OCI-M1 (cell line): ENCODE measurements at regions not wholly inside any gene's neighbourhood (a gene's known extent, or its start where the extent isn't known, plus 50 kb on each side); places are given as distances from the start of the nearest gene placed in this dataset.
A peak's percentile ranks its signal among the peaks of the same experiment; 100 is the strongest.

Experiments used
- DNase-seq: peaks from one replicate; lab custom pipeline; 2025; lab: John Stamatoyannopoulos, UW

DNA sequence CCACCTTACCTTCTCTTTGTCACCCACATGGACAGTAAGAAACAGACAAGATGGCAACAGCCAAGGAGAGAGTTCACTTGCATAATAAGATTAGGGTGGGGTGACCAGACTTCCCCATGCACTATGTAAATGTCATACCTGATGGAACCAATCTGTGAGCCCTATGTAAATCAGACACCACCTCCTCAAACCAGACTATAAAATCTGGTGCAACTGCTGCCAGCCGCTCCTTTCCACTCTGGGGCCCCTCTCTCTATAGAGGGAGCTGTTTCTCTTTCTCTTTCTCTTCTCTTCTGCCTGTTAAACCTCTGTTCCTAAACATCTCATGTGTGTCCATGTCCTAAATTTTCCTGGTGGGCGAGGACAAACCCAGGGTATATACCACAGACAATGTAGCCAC, 405.5 kb upstream of the CNTN4 start:
- DNase-seq: peak; percentile 69

DNA sequence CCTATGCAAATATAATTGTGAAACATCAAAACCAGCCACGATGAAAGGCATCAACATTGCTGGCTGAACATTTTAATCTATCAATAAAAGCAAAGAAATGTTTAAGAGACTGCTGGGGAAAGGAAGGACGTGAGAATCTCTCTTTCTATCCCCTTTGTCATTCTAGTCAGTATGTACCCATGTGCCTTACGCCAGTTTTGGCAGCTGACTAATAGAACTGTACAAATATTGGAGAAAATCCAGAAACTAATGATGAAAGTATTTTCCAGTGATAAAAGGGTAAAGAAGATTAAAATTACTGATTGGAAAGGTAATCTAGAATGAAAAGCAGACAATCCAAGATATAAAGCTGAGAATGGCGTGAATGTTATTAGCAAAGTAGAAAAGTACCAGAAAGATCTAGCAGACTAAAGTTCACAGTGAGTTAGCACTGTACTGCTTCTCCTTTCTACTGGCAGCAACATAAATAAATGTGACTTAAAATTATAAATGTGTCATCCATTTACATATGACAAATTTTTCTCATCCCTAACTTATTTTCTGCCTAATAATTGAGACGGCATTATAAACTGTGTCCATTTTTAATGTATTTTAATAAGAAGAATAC, 401.9 kb upstream of the CNTN4 start:
- DNase-seq: no peak

DNA sequence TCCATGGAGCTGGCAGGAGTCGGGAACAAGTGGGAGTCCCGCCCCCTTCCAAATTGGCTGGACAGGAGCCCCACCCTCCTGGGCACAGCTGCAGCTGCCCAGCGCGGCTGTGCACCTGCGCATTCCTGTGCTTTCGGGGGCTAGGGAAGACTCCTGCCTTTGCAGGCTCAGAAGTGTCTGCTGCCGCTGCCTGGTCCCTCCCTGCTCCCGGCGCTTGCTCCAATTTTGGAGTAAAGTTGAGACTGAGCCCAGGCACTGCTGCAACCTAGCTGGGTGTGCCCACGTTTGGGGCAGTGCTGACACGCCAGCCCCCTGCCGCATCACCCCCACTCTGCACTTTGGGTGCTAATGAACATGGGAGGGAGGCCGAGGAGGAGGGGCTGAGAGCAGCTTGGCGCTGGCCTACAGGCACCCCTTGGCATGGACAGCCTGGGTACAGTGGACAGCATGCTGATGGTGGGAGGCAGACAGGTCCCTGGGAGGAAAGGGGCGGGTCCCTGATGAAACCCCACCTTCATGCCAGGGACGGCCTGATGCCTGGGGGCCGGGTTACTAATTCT, 399.2 kb upstream of the CNTN4 start:
- no peak for DNase-seq

- DNase-seq: no peak
Measured at GRCh38 chr3:1700650-1701049, 398.0 kb upstream of the CNTN4 start.

DNA sequence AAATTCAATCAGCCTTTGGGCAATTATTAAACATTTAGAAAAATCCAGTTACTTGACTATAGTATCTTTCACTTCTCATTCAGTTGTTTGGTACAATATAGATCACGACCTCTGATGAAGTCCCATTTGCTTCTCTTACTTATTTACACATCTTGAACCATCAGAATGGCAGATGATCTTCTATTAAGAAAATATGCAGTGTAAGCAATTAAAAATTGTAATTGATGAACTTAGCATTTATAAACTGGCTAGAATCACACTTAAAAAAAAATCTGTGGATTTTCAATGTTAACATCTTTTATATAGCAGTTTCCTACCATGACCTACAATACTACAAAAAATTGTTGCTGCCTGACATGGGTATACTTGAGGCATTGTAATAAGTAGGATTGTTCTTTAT, 395.5 kb upstream of the CNTN4 start:
- DNase-seq: no peak

DNA sequence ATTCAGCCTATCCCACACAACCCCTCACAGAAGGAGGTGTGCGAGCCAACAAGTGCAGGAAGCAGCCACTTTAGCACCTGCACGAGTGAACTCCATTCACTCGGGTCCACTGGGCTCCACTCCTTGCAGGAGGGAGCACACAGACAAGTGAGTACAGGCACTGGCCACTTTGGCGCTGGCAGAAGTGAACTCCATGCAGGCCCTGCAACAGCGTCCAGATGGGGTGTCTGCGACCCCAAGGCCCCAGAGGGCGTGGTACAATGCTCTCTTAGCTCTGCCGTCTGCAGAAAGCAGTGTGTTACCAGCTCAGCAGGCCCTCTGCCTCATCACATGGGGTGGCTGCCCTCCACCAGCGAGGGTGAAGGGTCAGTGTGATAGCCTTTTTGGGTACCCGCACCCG, 388.0 kb upstream of the CNTN4 start:
- DNase-seq: no peak

DNA sequence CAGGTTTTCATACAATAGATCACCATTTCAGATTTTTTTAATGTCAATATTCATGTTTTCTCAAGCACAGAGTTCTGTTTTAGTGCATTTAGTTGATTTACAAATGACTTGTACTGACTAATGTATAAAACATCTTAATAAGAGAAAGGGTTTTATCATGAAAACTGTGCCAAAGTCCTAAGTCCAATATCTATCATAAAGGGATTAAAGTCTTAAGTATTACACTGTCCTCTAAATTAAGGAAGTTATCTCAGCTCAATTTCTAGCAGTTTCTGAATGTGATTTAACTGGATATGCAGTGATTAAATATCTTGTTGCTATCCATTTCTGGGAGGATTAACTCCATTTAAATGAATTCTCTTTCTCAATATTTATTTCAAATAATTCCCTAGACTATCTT, 381.1 kb upstream of the CNTN4 start:
- no peak for DNase-seq

DNA sequence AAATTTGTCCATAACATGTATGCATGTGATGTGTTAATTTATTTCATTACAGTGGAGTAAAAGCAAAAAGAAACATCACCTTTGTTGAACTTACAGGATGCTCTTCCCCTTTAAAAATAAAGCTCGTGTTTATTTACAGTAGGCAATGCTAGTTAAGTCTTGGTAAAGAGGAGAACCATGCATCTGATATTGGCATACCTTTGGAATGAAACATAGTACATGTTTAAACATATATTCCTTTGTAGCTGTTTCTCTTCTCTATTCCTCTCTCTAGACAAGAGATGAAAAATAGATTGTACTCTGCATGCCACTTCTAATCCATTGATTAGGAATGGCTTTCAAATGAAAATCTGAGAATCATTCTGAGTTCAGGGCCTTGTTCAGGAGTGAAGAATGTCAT, 374.9 kb upstream of the CNTN4 start:
- DNase-seq: no peak

GRCh38 chr3:1726741-1727140, 371.9 kb upstream of the CNTN4 start:
- DNase-seq: no peak

- no peak for DNase-seq
Measured at GRCh38 chr3:1727242-1727641, 371.4 kb upstream of the CNTN4 start.

- no peak for DNase-seq
Measured at GRCh38 chr3:1728510-1728909, 370.2 kb upstream of the CNTN4 start.

GRCh38 chr3:1734494-1735122, 364.1 kb upstream of the CNTN4 start:
- no peak for DNase-seq

DNA sequence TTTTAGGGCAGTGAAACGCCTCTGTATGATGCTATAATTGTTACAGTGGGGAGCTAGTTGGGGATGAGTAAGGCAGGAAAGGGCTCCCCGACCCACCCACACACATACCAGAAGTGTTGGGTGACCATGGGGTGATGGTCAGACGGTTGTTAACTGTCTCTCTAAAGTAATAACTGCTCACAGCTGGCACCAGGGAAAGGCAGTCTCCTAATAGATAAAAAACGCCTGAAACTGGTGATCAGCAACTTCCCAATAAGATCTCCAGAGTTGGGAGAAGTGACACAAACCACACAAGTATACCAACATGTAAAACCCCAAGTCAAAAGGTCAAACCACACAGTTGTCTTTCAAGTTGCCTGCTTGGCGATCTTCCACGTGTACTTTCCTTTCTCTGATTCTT, 346.5 kb upstream of the CNTN4 start:
- peak; percentile 65 for DNase-seq

GRCh38 chr3:1766384-1766783, 332.3 kb upstream of the CNTN4 start:
- DNase-seq: no peak

- no peak for DNase-seq
Measured at GRCh38 chr3:1773679-1774078, 325.0 kb upstream of the CNTN4 start.

GRCh38 chr3:1774597-1774996, 324.1 kb upstream of the CNTN4 start:
- DNase-seq: no peak

DNA sequence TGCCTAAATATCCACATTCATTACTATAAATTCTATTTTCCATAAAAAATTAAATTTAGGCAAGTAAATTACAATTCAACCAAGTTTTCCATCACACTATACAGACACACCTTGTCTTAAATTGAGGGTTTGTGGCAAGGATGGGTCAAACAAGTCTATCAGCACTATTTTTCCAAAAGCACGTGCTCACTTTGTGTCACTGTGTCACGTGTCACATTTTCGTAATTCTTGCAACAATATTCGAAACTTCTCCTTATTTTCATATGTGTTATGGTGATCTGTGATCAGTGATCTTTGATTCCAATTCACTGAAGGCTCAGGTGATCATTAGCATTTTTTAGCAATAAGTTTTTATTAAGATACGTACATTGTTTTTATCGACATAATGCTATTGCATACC, 323.3 kb upstream of the CNTN4 start:
- no peak for DNase-seq

DNA sequence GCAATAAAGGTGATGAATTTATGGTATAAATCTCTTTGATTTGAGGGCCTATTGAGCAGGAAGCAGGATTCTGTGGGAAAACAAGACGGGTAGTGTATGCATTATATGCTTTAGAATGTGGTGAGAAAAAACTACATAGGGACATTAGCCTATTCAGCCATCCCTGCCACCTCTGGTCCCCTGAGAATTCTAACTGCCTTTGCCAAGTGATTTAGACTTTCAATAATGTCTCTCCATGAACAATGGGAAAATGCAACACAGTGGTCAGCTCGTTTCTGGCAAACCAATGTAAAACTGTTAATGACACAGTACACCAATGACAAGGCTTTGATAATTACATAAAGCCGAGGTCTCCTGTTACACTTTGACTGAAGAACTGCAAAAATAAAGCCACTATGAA, 314.7 kb upstream of the CNTN4 start:
- DNase-seq: no peak

- DNase-seq: no peak
Measured at GRCh38 chr3:1787094-1787493, 311.6 kb upstream of the CNTN4 start.

GRCh38 chr3:1792466-1792865, 306.2 kb upstream of the CNTN4 start:
- DNase-seq: no peak

- DNase-seq: no peak
Measured at GRCh38 chr3:1798711-1799405, 299.8 kb upstream of the CNTN4 start.

GRCh38 chr3:1805331-1805730, 293.3 kb upstream of the CNTN4 start:
- no peak for DNase-seq

GRCh38 chr3:1808590-1808989, 290.1 kb upstream of the CNTN4 start:
- no peak for DNase-seq
